HG03469 (cell line): ENCODE measurements at regions not wholly inside any gene's neighbourhood (a gene's known extent, or its start where the extent isn't known, plus 50 kb on each side); places are given as distances from the start of the nearest gene placed in this dataset.

Source experiments
- ATAC-seq: cut with Tn5 transposase; IDR thresholded peaks from one replicate; pipeline ENCODE4 v1.9.1; 2021; ENCODE audit warnings: mild to moderate bottlenecking, moderate library complexity, moderate number of reproducible peaks; ENCODE audit not compliant: unreplicated experiment

DNA sequence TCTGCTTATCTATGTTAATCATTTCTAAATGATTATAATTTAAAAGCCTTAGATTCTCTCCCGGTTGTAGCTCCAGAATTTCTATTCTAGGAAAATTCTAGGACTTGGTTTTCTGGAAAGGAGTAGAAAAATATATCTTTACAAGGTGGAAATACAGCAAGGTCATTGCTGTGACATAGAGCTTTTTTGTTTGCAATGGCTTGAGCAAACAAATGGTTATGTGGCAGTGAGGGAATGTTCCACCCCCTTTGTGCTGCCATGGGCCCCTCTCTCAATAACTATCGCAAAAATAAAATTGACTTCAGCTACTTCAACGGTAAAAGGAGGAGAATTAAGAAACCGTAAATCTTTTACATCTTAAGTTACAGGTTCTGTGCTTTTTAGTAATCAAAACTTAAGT is 517.1 kb downstream of the EPHA3 start:
- no peak for ATAC-seq

- ATAC-seq: no peak
Measured at GRCh38 chr3:89625945-89626344, 518.5 kb downstream of the EPHA3 start.

DNA sequence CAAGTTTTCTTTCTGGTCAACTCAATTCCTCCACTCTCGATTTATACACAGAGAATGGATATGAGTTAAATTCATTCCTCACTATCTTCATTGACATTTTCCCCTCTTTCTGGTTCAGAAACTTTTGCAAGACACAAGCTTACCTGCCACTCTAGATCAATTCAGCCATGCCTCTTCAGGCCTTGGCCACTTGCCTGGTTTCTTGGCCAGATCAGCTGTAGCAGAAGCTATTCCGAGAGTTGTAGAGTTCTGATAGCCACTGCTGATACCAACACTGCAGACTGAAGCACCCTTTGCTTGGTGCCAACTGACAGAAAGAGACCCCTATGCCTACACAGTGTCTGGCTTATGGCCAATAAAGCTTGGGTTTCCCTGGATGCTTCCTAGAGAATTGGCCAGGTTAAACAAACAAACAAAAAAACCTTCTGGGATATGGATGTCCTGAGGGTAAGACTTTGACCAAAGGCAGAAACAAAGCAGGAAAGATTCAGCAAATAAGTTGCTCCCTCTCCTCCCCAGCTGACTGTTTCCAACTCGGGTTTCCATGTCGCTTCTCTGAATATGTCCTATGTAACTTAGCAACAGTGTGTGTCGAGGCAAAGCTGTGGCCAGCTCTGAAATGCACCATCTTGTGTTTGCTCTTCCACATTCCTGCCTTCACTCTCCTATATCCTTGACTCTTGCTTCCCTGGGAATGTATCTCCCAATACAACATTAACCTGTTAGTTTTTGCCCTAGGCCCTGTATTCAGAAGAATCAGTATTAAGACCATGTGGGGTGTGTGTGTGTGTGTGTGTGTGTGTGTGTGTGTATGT is 521.6 kb downstream of the EPHA3 start:
- ATAC-seq: no peak

GRCh38 chr3:89635137-89635536 is 527.7 kb downstream of the EPHA3 start:
- ATAC-seq: no peak

DNA sequence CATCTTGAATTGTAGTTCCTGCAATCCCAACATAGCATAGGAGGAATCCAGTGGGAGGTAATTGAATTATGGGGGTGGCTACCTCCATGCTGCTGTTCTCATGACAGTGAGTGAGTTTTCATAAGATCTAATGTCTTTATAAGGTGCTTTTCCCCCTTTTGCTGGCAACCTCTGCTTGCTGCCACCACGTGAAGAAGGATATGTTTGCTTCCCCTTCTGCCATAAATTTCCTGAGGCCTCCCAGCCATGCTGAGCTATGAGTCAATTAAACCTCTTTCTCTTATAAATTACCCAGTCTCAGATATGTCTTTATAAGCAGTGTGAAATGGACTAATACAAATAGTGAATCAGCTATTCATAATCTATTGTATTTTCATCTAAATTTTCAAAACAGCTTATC is 537.3 kb downstream of the EPHA3 start:
- ATAC-seq: no peak

DNA sequence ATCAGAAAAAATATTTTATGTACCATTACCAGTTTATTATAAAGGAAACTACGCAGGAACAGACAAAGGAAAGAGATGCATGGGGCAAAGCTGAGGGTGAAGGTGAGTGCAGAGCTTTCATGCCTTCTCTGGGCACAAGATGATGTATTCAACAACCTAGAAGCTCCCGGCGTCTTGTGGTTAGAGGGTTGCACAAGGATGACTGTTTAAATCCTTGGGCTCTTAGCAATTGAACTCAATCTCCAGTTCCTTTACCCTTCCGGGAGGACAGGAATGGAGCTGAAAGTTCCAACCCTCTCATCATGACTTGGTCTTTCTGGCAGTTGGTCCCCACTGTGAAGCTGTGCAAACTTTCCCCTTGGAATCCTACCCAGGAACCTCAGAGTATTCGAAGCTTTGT is 542.0 kb downstream of the EPHA3 start:
- ATAC-seq: no peak

GRCh38 chr3:89654031-89654430 is 546.6 kb downstream of the EPHA3 start:
- no peak for ATAC-seq

DNA sequence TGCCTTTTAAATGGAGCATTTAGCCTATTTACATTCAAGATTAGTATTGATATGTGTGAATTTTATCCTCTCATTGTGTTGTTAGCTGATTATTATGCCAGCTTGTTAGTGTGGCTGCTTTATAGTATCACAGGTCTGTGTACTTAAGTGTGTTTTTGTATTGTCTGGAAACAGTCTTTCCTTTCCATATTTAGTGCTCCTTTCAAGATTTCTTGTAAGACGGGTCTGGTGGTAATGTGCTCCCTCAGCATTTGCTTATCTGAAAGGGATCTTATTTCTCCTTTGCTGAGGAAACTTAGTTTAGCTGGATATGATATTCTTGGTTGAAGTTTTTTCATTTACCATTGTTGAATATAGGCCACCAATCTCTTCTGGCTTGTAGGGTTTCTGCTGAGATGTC is 549.0 kb downstream of the EPHA3 start:
- no peak for ATAC-seq

- no peak for ATAC-seq
Measured at GRCh38 chr3:89679686-89680085, 572.3 kb downstream of the EPHA3 start.

- no peak for ATAC-seq
Measured at GRCh38 chr3:89682556-89682955, 575.1 kb downstream of the EPHA3 start.

GRCh38 chr3:89685731-89686130 is 578.3 kb downstream of the EPHA3 start:
- ATAC-seq: no peak

DNA sequence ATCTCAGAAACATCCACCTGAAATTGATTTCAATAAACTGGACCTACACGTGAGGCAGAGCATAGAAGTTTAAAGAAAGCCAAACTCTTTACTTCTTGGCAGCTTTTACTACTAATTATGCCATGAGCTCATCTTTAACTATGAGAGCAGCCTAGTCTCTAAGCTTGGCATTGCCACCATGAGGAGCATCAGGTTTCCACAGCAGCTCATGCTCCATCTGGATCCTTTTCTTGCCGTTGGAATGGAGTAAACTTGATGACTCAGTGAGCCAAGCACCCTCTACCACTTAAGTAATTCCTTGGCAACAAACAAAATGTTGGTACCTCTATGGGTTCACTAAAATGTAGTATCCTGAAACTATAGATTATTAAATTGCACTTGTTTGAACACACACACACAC is 583.2 kb downstream of the EPHA3 start:
- ATAC-seq: no peak

DNA sequence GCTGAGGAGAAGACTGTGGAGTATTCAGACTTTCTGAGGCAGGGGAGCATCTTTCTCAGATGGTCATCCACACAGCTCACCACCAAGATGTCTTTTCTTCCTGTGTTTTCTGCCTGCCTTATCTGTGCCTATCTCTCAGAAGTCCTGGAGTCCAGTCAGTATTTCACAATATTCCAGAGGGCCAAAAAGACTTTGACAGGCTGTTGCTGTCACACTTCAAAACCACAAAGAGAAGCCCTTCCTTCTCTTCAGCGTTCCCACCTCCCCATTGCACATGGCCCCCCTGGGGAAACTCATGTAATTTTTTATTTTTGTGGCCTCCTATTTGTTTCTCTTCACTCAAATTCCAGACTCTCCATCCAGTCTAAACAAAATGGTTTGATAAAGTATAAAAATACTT is 585.2 kb downstream of the EPHA3 start:
- no peak for ATAC-seq

DNA sequence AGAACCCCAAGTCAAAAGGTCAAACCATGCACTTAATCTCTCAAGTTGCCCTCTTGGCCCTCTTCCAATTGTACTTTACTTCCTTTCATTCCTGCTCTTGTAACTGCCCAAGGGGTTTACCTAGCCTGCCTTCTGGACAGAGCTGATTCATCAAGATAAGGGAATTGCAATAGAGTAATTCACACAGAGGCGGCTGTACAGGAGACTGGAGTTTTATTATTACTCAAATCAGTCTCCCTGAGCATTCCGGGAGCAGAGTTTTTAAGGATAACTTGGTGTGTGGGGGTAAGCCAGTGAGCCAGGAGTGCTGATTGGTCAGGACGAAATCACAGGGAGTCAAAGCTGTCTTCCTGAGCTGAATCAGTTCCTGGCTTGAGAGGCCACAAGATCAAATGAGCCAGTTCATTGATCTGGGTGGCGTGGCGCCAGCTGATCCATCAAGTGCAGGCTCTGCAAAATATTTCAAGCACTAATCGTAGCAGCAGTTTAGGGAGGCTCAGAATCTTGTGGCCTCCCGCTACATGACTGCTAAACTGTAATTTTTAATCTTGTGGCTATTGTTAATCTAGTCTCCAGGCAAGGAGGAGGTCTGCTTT is 590.0 kb downstream of the EPHA3 start:
- no peak for ATAC-seq

GRCh38 chr3:89698208-89698830 is 590.9 kb downstream of the EPHA3 start:
- ATAC-seq: no peak

GRCh38 chr3:89699229-89699628 is 591.8 kb downstream of the EPHA3 start:
- ATAC-seq: no peak

GRCh38 chr3:89699771-89700170 is 592.4 kb downstream of the EPHA3 start:
- no peak for ATAC-seq

GRCh38 chr3:89702404-89702803 is 595.0 kb downstream of the EPHA3 start:
- no peak for ATAC-seq

DNA sequence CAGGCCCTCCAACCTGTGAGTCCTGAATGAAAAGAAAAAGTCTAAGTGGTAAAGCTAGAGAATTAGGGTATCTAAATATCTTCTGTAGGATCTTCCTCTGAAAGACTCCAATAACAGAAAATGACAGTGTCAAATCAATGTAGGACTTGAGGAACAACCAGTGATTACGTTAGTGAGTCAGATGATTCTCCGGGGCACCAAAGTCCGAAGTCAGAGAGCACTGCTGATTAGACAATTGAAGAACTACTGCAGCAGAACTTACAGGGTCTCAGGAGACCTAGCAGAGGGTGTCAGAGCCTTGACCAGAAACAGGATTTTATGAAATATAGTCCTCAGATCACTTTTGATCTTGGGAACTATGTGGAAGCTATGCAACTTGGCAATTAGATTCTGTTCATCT is 605.8 kb downstream of the EPHA3 start:
- no peak for ATAC-seq

GRCh38 chr3:89714237-89714636 is 606.8 kb downstream of the EPHA3 start:
- ATAC-seq: no peak

- ATAC-seq: no peak
Measured at GRCh38 chr3:89740080-89740880, 632.9 kb downstream of the EPHA3 start.

DNA sequence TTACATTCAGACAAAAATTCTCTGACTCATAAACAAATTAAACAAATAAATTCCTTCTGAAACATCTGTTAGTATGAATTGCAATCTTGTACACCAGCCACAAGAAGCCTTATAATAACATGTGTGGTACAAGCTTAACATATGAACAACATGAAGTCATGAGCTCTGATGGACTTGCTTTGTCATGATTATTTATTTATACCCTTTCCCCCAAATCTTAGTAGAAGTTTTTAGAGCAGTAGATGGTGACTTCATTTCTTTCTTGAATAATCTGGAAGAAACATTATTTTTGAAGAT is 633.4 kb downstream of the EPHA3 start:
- ATAC-seq: no peak
